GM19043 (cell line): ENCODE measurements at regions not wholly inside any gene's neighbourhood (a gene's known extent, or its start where the extent isn't known, plus 50 kb on each side); places are given as distances from the start of the nearest gene placed in this dataset.
"Not testable (repeated sequence)": the region's sequence is repeated elsewhere in the genome, so short reads cannot be mapped to it uniquely, and the experiment has no call there.

Source experiments
- ATAC-seq: cut with Tn5 transposase; IDR thresholded peaks from one replicate; pipeline ENCODE4 v1.9.1; 2021; ENCODE audit warnings: low read depth; ENCODE audit not compliant: unreplicated experiment

- ATAC-seq = no peak
Observed at GRCh38 chr5:174529925-174530681, 194.3 kb upstream of the MSX2 start.

GRCh38 chr5:174531782-174532191 lies 192.6 kb upstream of the MSX2 start:
- ATAC-seq = no peak

GRCh38 chr5:174532455-174533453 lies 191.6 kb upstream of the MSX2 start:
- ATAC-seq = no peak

GRCh38 chr5:174533751-174534241 lies 190.6 kb upstream of the MSX2 start:
- ATAC-seq = no peak

GRCh38 chr5:174535669-174536068 lies 188.7 kb upstream of the MSX2 start:
- no peak for ATAC-seq

GRCh38 chr5:174539823-174540222 lies 184.6 kb upstream of the MSX2 start:
- not testable (repeated sequence) for ATAC-seq

- ATAC-seq = no peak
Observed at GRCh38 chr5:174542037-174542436, 182.3 kb upstream of the MSX2 start.

- ATAC-seq = no peak
Observed at GRCh38 chr5:174542471-174542870, 181.9 kb upstream of the MSX2 start.

GRCh38 chr5:174545926-174546325 lies 178.5 kb upstream of the MSX2 start:
- ATAC-seq = no peak

- no peak for ATAC-seq
Observed at GRCh38 chr5:174547814-174548213, 176.6 kb upstream of the MSX2 start.

GRCh38 chr5:174549254-174549653 lies 175.1 kb upstream of the MSX2 start:
- ATAC-seq = no peak

- ATAC-seq = no peak
Observed at GRCh38 chr5:174550026-174550425, 174.4 kb upstream of the MSX2 start.

GRCh38 chr5:174552428-174552827 lies 172.0 kb upstream of the MSX2 start:
- no peak for ATAC-seq

- no peak for ATAC-seq
Observed at GRCh38 chr5:174553556-174553955, 170.8 kb upstream of the MSX2 start.

- no peak for ATAC-seq
Observed at GRCh38 chr5:174555726-174556125, 168.7 kb upstream of the MSX2 start.

- no peak for ATAC-seq
Observed at GRCh38 chr5:174556756-174557155, 167.6 kb upstream of the MSX2 start.

- ATAC-seq = no peak
Observed at GRCh38 chr5:174558190-174558589, 166.2 kb upstream of the MSX2 start.

- ATAC-seq = no peak
Observed at GRCh38 chr5:174559141-174559540, 165.2 kb upstream of the MSX2 start.

GRCh38 chr5:174559566-174560090 lies 164.8 kb upstream of the MSX2 start:
- ATAC-seq = no peak

GRCh38 chr5:174560861-174561260 lies 163.5 kb upstream of the MSX2 start:
- no peak for ATAC-seq

GRCh38 chr5:174563040-174563439 lies 161.3 kb upstream of the MSX2 start:
- not testable (repeated sequence) for ATAC-seq
